ENCODE measurements at regions not wholly inside any gene's neighbourhood (a gene's known extent, or its start where the extent isn't known, plus 50 kb on each side); places are given as distances from the start of the nearest gene placed in this dataset.

DNA sequence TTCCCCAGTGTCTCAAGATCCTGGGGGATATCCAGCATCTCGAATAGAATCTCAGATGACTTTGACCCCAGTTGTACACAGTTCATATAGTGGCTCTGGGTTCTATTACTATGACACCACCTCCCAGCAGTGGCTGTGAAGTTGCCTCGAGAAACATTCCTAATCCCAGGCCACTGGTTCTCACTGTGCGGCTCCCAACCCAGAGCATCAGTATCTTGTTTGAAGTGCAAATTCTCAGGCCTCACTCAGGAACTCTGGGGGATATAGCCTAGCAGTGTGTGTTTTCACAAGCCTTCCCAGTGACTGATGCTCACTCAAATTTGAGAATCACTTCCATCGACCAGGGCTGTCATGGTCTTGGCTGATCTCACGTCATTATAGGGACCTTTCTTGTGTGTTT, 69.3 kb upstream of the IGF1 start:
- H3K36me3 Mint-ChIP-seq, result no peaks in the 10 kb centered on the region
- H3K27me3 Mint-ChIP-seq (ENCODE audit: low read depth), result no peaks in the 10 kb centered on the region
- no peak for DNase-seq (ENCODE audit: low spot score in 2 of 2, unreplicated experiment in 2 of 2)
- H3K4me1 Mint-ChIP-seq, result no peaks in the 10 kb centered on the region
- TF ChIP-seq, protein P1, sequence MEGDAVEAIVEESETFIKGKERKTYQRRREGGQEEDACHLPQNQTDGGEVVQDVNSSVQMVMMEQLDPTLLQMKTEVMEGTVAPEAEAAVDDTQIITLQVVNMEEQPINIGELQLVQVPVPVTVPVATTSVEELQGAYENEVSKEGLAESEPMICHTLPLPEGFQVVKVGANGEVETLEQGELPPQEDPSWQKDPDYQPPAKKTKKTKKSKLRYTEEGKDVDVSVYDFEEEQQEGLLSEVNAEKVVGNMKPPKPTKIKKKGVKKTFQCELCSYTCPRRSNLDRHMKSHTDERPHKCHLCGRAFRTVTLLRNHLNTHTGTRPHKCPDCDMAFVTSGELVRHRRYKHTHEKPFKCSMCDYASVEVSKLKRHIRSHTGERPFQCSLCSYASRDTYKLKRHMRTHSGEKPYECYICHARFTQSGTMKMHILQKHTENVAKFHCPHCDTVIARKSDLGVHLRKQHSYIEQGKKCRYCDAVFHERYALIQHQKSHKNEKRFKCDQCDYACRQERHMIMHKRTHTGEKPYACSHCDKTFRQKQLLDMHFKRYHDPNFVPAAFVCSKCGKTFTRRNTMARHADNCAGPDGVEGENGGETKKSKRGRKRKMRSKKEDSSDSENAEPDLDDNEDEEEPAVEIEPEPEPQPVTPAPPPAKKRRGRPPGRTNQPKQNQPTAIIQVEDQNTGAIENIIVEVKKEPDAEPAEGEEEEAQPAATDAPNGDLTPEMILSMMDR (IDR thresholded peaks at IDR 0.05; ENCODE audit: unreplicated experiment), result no peak
- no peak overlapping the region for H3K27ac Mint-ChIP-seq
- no peak overlapping the region for H3K4me3 Mint-ChIP-seq
- no peaks in the 10 kb centered on the region for H3K9me3 Mint-ChIP-seq

DNA sequence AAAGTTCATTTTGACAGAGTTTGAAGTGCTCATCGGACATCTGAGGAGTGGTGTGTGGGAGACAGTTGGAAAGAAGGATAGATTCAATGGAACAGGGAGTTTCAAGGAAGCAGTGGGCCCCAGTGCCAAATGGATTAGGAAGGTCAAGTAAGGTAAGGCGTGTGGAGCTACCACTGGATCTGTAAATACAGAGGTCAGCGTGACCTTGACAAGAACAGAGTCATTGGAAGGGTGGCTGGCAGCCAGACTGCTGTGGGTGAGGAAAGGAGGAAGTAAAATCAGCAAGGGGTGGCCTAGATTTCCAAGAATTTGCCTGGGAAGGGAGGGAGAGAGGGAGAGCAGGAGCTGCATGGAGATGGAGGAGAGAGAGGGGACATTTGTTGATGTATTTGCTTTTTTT, 68.2 kb upstream of the IGF1 start:
- Mint-ChIP-seq H3K4me3 (no peak overlapping the region), H3K4me1 (no peaks in the 10 kb centered on the region), H3K9me3 (no peaks in the 10 kb centered on the region)

DNA sequence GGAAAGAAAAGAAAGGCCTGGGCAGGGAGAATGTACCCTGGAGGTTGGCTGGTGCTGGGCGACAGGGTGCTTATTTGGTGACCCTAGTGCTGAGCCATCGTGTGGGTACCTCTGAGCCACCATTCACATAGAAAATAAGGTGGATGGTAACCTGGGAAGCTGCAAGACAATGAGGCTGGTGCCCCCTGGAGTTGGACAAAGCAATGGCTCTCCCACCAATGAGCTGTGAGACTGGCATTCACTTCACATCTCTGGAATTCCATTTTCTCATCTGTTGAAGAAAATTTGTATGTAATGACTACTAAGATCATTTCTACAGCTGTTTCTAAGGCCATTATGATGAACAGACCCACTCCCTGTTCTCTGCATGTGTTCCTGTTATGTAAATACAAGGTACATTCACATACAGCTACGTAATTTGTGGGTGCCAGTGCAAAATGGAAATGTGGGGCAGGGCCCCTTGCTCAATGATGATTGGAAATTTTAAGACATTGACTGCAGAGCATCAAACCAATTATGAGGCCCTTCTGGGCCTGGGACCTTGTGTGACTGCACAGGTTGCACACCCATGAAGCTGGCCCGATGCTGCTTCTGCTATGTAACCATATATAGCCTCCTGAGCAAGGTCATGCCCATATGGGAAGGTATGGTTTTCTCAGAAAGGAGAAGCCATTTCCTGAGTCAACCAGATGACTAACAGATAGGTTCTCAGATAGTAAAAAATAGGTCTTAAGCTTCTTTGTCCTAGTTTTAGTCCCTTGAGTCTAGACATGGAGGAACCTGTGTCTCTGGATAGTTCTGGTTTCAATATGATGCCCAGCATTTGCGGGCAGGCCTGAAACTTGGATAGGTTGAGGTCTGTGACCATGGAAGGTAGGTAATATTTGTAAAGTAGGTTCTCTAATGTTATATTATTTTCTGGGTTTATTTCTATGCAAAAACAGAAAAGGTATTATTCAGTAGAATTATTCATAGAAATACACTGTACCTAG, 63.4 kb upstream of the IGF1 start:
- TF ChIP-seq, protein P1 (IDR thresholded peaks at IDR 0.05; ENCODE audit: unreplicated experiment), result no peak
- H3K27ac Mint-ChIP-seq, result no peak overlapping the region

More for the DNA sequence above, 68.2 kb upstream of the IGF1 start:
- Mint-ChIP-seq H3K27me3 (ENCODE audit: low read depth) (no peaks in the 10 kb centered on the region), H3K27ac (no peak overlapping the region), H3K36me3 (no peaks in the 10 kb centered on the region)
- no peak for DNase-seq (ENCODE audit: low spot score in 2 of 2, unreplicated experiment in 2 of 2)
- TF ChIP-seq, protein P1 (IDR thresholded peaks at IDR 0.05; ENCODE audit: unreplicated experiment), result no peak

DNA sequence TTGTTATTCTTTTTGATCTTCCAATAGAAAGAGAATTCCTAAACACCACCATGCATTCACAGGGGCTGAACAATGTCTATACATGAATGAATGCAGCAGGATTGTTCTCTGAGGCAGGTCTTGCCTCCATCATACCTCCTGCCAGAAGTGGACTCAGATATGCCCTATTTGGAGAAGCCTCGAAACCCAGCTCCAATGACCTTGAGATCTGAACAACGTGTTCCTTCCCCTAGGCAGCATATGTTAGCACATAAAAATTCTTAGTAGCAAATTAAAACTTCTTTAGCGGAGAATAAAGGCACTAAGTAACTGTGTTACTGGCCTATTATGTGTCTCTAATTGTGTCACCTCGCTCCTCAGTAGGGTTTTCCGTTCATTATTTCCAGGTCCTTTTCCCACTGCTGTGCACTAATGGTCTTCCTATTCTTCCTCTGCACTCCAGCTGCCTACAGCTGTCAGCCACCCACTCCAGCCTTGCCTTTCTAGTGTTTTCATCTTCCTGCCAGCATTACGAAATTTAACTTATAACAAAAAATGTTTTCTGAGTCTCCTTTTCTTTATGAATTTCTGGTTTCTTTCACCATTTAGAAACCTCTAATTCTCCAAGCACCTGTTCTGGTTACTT, 62.6 kb upstream of the IGF1 start:
- TF ChIP-seq, protein P1 (IDR thresholded peaks at IDR 0.05; ENCODE audit: unreplicated experiment), result no peak
- Mint-ChIP-seq H3K4me3 (no peak overlapping the region), H3K36me3 (no peaks in the 10 kb centered on the region), H3K27ac (no peak overlapping the region), H3K4me1 (peaks cover 8% of the 10 kb centered on the region), H3K9me3 (no peaks in the 10 kb centered on the region), H3K27me3 (ENCODE audit: low read depth) (no peaks in the 10 kb centered on the region)
- no peak for DNase-seq (ENCODE audit: low spot score in 2 of 2, unreplicated experiment in 2 of 2)

More for the DNA sequence above, 63.4 kb upstream of the IGF1 start:
- Mint-ChIP-seq H3K4me3 (no peak overlapping the region), H3K9me3 (no peaks in the 10 kb centered on the region), H3K36me3 (no peaks in the 10 kb centered on the region), H3K4me1 (peaks cover 8% of the 10 kb centered on the region), H3K27me3 (ENCODE audit: low read depth) (no peaks in the 10 kb centered on the region)
- DNase-seq (ENCODE audit: low spot score in 2 of 2, unreplicated experiment in 2 of 2), result no peak

DNA sequence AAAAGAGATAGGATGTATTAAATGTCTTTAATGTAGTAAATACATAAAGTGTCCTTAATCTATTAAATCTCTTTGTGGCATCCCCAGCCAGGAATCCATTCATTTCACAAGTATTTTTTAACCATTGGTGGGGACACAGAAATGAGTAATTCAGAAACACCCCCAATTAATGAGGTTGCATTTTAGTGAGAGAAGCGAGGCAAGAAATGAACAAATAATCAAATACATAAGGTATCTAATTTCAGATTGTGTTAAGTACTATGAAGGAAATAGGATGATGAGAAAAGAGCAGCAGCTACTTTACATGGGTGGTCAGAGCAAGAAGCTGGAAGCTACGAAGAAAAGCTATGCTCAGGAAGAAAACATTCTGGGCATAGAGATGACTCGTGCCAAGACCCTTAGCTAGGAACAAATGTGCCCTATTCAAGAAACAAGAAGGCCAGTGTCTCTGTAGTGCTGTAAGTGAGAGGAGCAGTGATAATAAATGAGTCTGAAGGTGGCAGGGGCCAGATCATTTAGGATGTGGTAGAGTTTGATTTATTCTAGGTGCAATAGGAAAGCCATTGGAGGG, 60.5 kb upstream of the IGF1 start:
- Mint-ChIP-seq H3K27ac (no peak overlapping the region), H3K9me3 (no peaks in the 10 kb centered on the region), H3K4me3 (no peak overlapping the region), H3K36me3 (no peaks in the 10 kb centered on the region), H3K4me1 (peaks cover 9% of the 10 kb centered on the region), H3K27me3 (ENCODE audit: low read depth) (no peaks in the 10 kb centered on the region)
- TF ChIP-seq, protein P1 (IDR thresholded peaks at IDR 0.05; ENCODE audit: unreplicated experiment), result no peak
- DNase-seq (ENCODE audit: low spot score in 2 of 2, unreplicated experiment in 2 of 2), result no peak

All from mesothelial cell of epicardium (in vitro differentiated cells).